ENCODE measurements at regions not wholly inside any gene's neighbourhood (a gene's known extent, or its start where the extent isn't known, plus 50 kb on each side); places are given as distances from the start of the nearest gene placed in this dataset.

- peaks cover 0 to 37% of the 10 kb centered on the region in 2 donors for H3K27me3 Mint-ChIP-seq
- ATAC-seq (replicated peaks) (no peak), DNase-seq (no peak)
- no peaks in the 10 kb centered on the region for H3K4me1 Mint-ChIP-seq (ENCODE audit: low read depth in 2 of 2)
- H3K27ac Mint-ChIP-seq, result no peak overlapping the region
- H3K4me3 Mint-ChIP-seq, result no peak overlapping the region
- H3K36me3 Mint-ChIP-seq (ENCODE audit: insufficient read depth), result no peaks in the 10 kb centered on the region
- peaks cover 0 to 8% of the 10 kb centered on the region in 2 donors for H3K9me3 Mint-ChIP-seq
Measured at GRCh38 chr5:2166306-2166978, 283.7 kb upstream of the IRX4 start.

GRCh38 chr5:2165615-2166305 is 283.0 kb upstream of the IRX4 start:
- Mint-ChIP-seq H3K36me3 (ENCODE audit: insufficient read depth) (no peaks in the 10 kb centered on the region), H3K27ac (no peak overlapping the region), H3K4me1 (ENCODE audit: low read depth in 2 of 2) (no peaks in the 10 kb centered on the region), H3K4me3 (no peak overlapping the region), H3K9me3 (peaks cover 0 to 15% of the 10 kb centered on the region in 2 donors), H3K27me3 (peaks cover 0 to 37% of the 10 kb centered on the region in 2 donors)
- ATAC-seq (replicated peaks), result no peak
- no peak for DNase-seq

- Mint-ChIP-seq H3K27me3 (peaks cover 0 to 32% of the 10 kb centered on the region in 2 donors), H3K9me3 (peaks cover 0 to 21% of the 10 kb centered on the region in 2 donors), H3K36me3 (ENCODE audit: insufficient read depth) (no peaks in the 10 kb centered on the region), H3K27ac (no peak overlapping the region), H3K4me1 (ENCODE audit: low read depth in 2 of 2) (no peaks in the 10 kb centered on the region), H3K4me3 (no peak overlapping the region)
- ATAC-seq (replicated peaks) (no peak), DNase-seq (no peak)
Measured at GRCh38 chr5:2165203-2165602, 282.5 kb upstream of the IRX4 start.

GRCh38 chr5:2164586-2164985 is 281.9 kb upstream of the IRX4 start:
- no peak for ATAC-seq (replicated peaks)
- Mint-ChIP-seq H3K4me1 (ENCODE audit: low read depth in 2 of 2) (no peaks in the 10 kb centered on the region), H3K27me3 (peaks cover 0 to 31% of the 10 kb centered on the region in 2 donors), H3K27ac (no peak overlapping the region), H3K36me3 (ENCODE audit: insufficient read depth) (no peaks in the 10 kb centered on the region), H3K4me3 (no peak overlapping the region), H3K9me3 (peaks cover 0 to 27% of the 10 kb centered on the region in 2 donors)
- DNase-seq, result no peak

GRCh38 chr5:2163940-2164490 is 281.3 kb upstream of the IRX4 start:
- no peak for ATAC-seq (replicated peaks)
- Mint-ChIP-seq H3K27ac (no peak overlapping the region), H3K27me3 (peaks cover 0 to 31% of the 10 kb centered on the region in 2 donors)

GRCh38 chr5:2163060-2163856 is 280.5 kb upstream of the IRX4 start:
- Mint-ChIP-seq H3K27me3 (peaks cover 0 to 31% of the 10 kb centered on the region in 2 donors), H3K36me3 (ENCODE audit: insufficient read depth) (no peaks in the 10 kb centered on the region), H3K27ac (no peak overlapping the region)

More at GRCh38 chr5:2163940-2164490, 281.3 kb upstream of the IRX4 start:
- Mint-ChIP-seq H3K36me3 (ENCODE audit: insufficient read depth) (no peaks in the 10 kb centered on the region), H3K4me3 (no peak overlapping the region), H3K4me1 (ENCODE audit: low read depth in 2 of 2) (no peaks in the 10 kb centered on the region), H3K9me3 (peaks cover 0 to 27% of the 10 kb centered on the region in 2 donors)
- DNase-seq, result no peak

GRCh38 chr5:2160811-2161210 is 278.1 kb upstream of the IRX4 start:
- H3K4me3 Mint-ChIP-seq, result no peak overlapping the region
- H3K4me1 Mint-ChIP-seq (ENCODE audit: low read depth in 2 of 2), result no peaks in the 10 kb centered on the region
- peaks cover 0 to 27% of the 10 kb centered on the region in 2 donors for H3K9me3 Mint-ChIP-seq
- peaks cover 0 to 18% of the 10 kb centered on the region in 2 donors for H3K27me3 Mint-ChIP-seq
- DNase-seq (no peak), ATAC-seq (replicated peaks) (no peak)
- no peaks in the 10 kb centered on the region for H3K36me3 Mint-ChIP-seq (ENCODE audit: insufficient read depth)
- H3K27ac Mint-ChIP-seq, result no peak overlapping the region

More at GRCh38 chr5:2163060-2163856, 280.5 kb upstream of the IRX4 start:
- no peak for DNase-seq
- Mint-ChIP-seq H3K4me1 (ENCODE audit: low read depth in 2 of 2) (no peaks in the 10 kb centered on the region), H3K4me3 (no peak overlapping the region), H3K9me3 (peaks cover 0 to 27% of the 10 kb centered on the region in 2 donors)
- ATAC-seq (replicated peaks), result no peak

- no peak overlapping the region for H3K4me3 Mint-ChIP-seq
- H3K27ac Mint-ChIP-seq, result no peak overlapping the region
- H3K36me3 Mint-ChIP-seq (ENCODE audit: insufficient read depth), result no peaks in the 10 kb centered on the region
- DNase-seq (no peak), ATAC-seq (replicated peaks) (no peak)
- H3K27me3 Mint-ChIP-seq, result peaks cover 0 to 3% of the 10 kb centered on the region in 2 donors
- peaks cover 0 to 22% of the 10 kb centered on the region in 2 donors for H3K9me3 Mint-ChIP-seq
- no peaks in the 10 kb centered on the region for H3K4me1 Mint-ChIP-seq (ENCODE audit: low read depth in 2 of 2)
Measured at GRCh38 chr5:2158767-2159166, 276.0 kb upstream of the IRX4 start.

- H3K4me3 Mint-ChIP-seq, result no peak overlapping the region
- ATAC-seq (replicated peaks), result no peak
- H3K4me1 Mint-ChIP-seq (ENCODE audit: low read depth in 2 of 2), result no peaks in the 10 kb centered on the region
Measured at GRCh38 chr5:2158109-2158508, 275.4 kb upstream of the IRX4 start.

GRCh38 chr5:2157372-2157771 is 274.6 kb upstream of the IRX4 start:
- no peaks in the 10 kb centered on the region for H3K36me3 Mint-ChIP-seq (ENCODE audit: insufficient read depth)
- no peaks in the 10 kb centered on the region for H3K4me1 Mint-ChIP-seq (ENCODE audit: low read depth in 2 of 2)
- no peak overlapping the region for H3K27ac Mint-ChIP-seq
- peaks cover 0 to 22% of the 10 kb centered on the region in 2 donors for H3K9me3 Mint-ChIP-seq
- H3K4me3 Mint-ChIP-seq, result no peak overlapping the region
- H3K27me3 Mint-ChIP-seq, result no peaks in the 10 kb centered on the region
- ATAC-seq (replicated peaks), result no peak
- no peak for DNase-seq

More at GRCh38 chr5:2158109-2158508, 275.4 kb upstream of the IRX4 start:
- H3K27ac Mint-ChIP-seq, result no peak overlapping the region
- no peaks in the 10 kb centered on the region for H3K36me3 Mint-ChIP-seq (ENCODE audit: insufficient read depth)
- DNase-seq, result no peak
- H3K27me3 Mint-ChIP-seq, result no peaks in the 10 kb centered on the region
- peaks cover 0 to 22% of the 10 kb centered on the region in 2 donors for H3K9me3 Mint-ChIP-seq

- H3K27ac Mint-ChIP-seq, result no peak overlapping the region
- no peak for DNase-seq
- no peak overlapping the region for H3K4me3 Mint-ChIP-seq
- H3K36me3 Mint-ChIP-seq (ENCODE audit: insufficient read depth), result no peaks in the 10 kb centered on the region
- ATAC-seq (replicated peaks), result no peak
- H3K27me3 Mint-ChIP-seq, result peaks cover 0 to 3% of the 10 kb centered on the region in 2 donors
- H3K4me1 Mint-ChIP-seq (ENCODE audit: low read depth in 2 of 2), result no peaks in the 10 kb centered on the region
- peaks cover 0 to 19% of the 10 kb centered on the region in 2 donors for H3K9me3 Mint-ChIP-seq
Measured at GRCh38 chr5:2156358-2157059, 273.8 kb upstream of the IRX4 start.

- Mint-ChIP-seq H3K4me1 (ENCODE audit: low read depth in 2 of 2) (no peaks in the 10 kb centered on the region), H3K27me3 (peaks cover 1 to 11% of the 10 kb centered on the region in 2 donors), H3K27ac (no peak overlapping the region), H3K36me3 (ENCODE audit: insufficient read depth) (no peaks in the 10 kb centered on the region), H3K9me3 (peaks cover 0 to 9% of the 10 kb centered on the region in 2 donors), H3K4me3 (no peak overlapping the region)
- DNase-seq, result no peak
- ATAC-seq (replicated peaks), result no peak
Measured at GRCh38 chr5:2155556-2155955, 272.8 kb upstream of the IRX4 start.

- H3K36me3 Mint-ChIP-seq (ENCODE audit: insufficient read depth), result no peaks in the 10 kb centered on the region
- no peaks in the 10 kb centered on the region for H3K9me3 Mint-ChIP-seq
- ATAC-seq (replicated peaks) (no peak), DNase-seq (no peak)
- no peak overlapping the region for H3K27ac Mint-ChIP-seq
- H3K4me3 Mint-ChIP-seq, result no peak overlapping the region
- H3K4me1 Mint-ChIP-seq (ENCODE audit: low read depth in 2 of 2), result no peaks in the 10 kb centered on the region
- H3K27me3 Mint-ChIP-seq, result peaks cover 14 to 28% of the 10 kb centered on the region in 2 donors
Measured at GRCh38 chr5:2153802-2154201, 271.1 kb upstream of the IRX4 start.

Data from effector memory CD8-positive, alpha-beta T cell (primary cell).